H1 (cell line): ENCODE measurements at regions not wholly inside any gene's neighbourhood (a gene's known extent, or its start where the extent isn't known, plus 50 kb on each side); places are given as distances from the start of the nearest gene placed in this dataset.

ENCODE experiments used
- CTCF ChIA-PET: fragments of 300-600 bp; sonication (Branson Sonifier 250); formaldehyde crosslinking; loops from one replicate; lab custom pipeline; 2021; ENCODE audit not compliant: partially characterized antibody; lab: Charles Lee
- POLR2A ChIA-PET: fragments of 300-600 bp; sonication (Branson Sonifier 250); formaldehyde crosslinking; loops from one replicate; lab custom pipeline; 2021; ENCODE audit warnings: inconsistent platforms; ENCODE audit not compliant: partially characterized antibody; lab: Charles Lee
- DNase-seq, 2 experiments: peaks; one replicate each; pipeline versions ENCODE4 v3.0.0 to v3.0.0-alpha.2; 2010 to 2022; ENCODE audit warnings: low spot score in 2 of 2, low read depth in 1 of 2, mixed read lengths in 1 of 2
- FAIRE-seq: peaks from 2 replicates; lab custom pipeline; 2011; peaks lifted over from hg19 to GRCh38; lab: Jason Lieb, UNC
- H2AFZ ChIP-seq: 2 replicates; pipeline ENCODE4 v1.8.1; 2012; ENCODE audit warnings: low read length, inconsistent platforms
- H2AK5ac ChIP-seq: 2 replicates; pipeline ENCODE4 v1.6.1; 2013; ENCODE audit warnings: low read depth, low read length
- H2BK120ac ChIP-seq: replicated peaks from 2 replicates; pipeline ENCODE3; 2013; ENCODE audit warnings: low read depth, low read length, inconsistent platforms
- H2BK12ac ChIP-seq: 2 replicates; pipeline ENCODE4 v1.6.1; 2013; ENCODE audit warnings: low read depth, low read length
- H2BK15ac ChIP-seq: 2 replicates; pipeline ENCODE4 v1.6.1; 2013; ENCODE audit warnings: low read length
- H2BK20ac ChIP-seq: 2 replicates; pipeline ENCODE4 v1.6.1; 2013; ENCODE audit warnings: low read length
- H2BK5ac ChIP-seq: 2 replicates; pipeline ENCODE4 v1.6.1; 2013; ENCODE audit warnings: low read depth, low read length
- H3K14ac ChIP-seq: 2 replicates; pipeline ENCODE4 v1.6.1; 2013; ENCODE audit warnings: inconsistent platforms; ENCODE audit not compliant: insufficient read length
- H3K18ac ChIP-seq: 2 replicates; pipeline ENCODE4 v1.6.1; 2013; ENCODE audit warnings: low read length; ENCODE audit errors: extremely low read depth
- H3K23ac ChIP-seq: 2 replicates; pipeline ENCODE4 v1.6.1; 2013; ENCODE audit warnings: inconsistent platforms; ENCODE audit not compliant: insufficient read length
- H3K23me2 ChIP-seq: 2 replicates; pipeline ENCODE4 v1.6.1; 2013; ENCODE audit warnings: low read depth, low read length
- H3K27ac ChIP-seq: 2 replicates; pipeline ENCODE4 v1.6.1; 2011; ENCODE audit warnings: low read depth, low read length, inconsistent platforms
- H3K27me3 ChIP-seq, 4 experiments: replicated peaks in 1 of 4; 1 replicate in 1 of 4; 2 replicates in 3 of 4; pipeline versions ENCODE4 v1.6.1 to v1.8.1; 2011 to 2013; ENCODE audit warnings: low read length in 3 of 4, mild to moderate bottlenecking in 3 of 4, inconsistent platforms in 2 of 4, mixed read lengths in 2 of 4, moderate library complexity in 1 of 4; ENCODE audit not compliant: control insufficient read depth in 3 of 4, insufficient read depth in 3 of 4; ENCODE audit errors: extremely low read depth in 1 of 4
- H3K36me3 ChIP-seq, 4 experiments: 2 replicates each; pipeline versions ENCODE4 v1.6.1 to v1.8.1; 2011 to 2013; ENCODE audit warnings: mild to moderate bottlenecking in 4 of 4, low read length in 3 of 4, moderate library complexity in 2 of 4, control low read depth in 1 of 4, inconsistent platforms in 1 of 4; ENCODE audit not compliant: insufficient read depth in 4 of 4, control insufficient read depth in 2 of 4
- H3K4ac ChIP-seq: replicated peaks from 2 replicates; pipeline ENCODE3; 2013; ENCODE audit warnings: low read length, low read depth, mixed read lengths, inconsistent platforms; ENCODE audit not compliant: insufficient read length
- H3K4me1 ChIP-seq, 4 experiments: replicated peaks in 1 of 4; 1 replicate in 1 of 4; 2 replicates in 3 of 4; pipeline versions ENCODE4 v1.6.1 to v1.8.1; 2011 to 2013; ENCODE audit warnings: low read length in 3 of 4, inconsistent platforms in 2 of 4, mixed read lengths in 1 of 4; ENCODE audit not compliant: insufficient read depth in 4 of 4, control insufficient read depth in 3 of 4
- H3K4me2 ChIP-seq, 2 experiments: 2 replicates each; pipeline versions ENCODE4 v1.6.1 to v1.8.1; 2011 to 2013; ENCODE audit warnings: low read depth in 2 of 2, low read length in 2 of 2, control low read depth in 1 of 2, inconsistent platforms in 1 of 2, mild to moderate bottlenecking in 1 of 2; ENCODE audit not compliant: insufficient read depth in 1 of 2
- H3K4me3 ChIP-seq, 4 experiments: fragments of 200-600, 300-600 bp in 1 of 4; sonication (generic), shearing (Covaris generic), sonication (Bioruptor Twin) in 1 of 4; 2 replicates each; pipeline versions ENCODE4 v1.5.1 to v1.8.1; 2011 to 2016; ENCODE audit warnings: low read length in 4 of 4, low read depth in 3 of 4, control low read depth in 2 of 4, inconsistent platforms in 2 of 4, mild to moderate bottlenecking in 2 of 4, mixed read lengths in 1 of 4, moderate library complexity in 1 of 4; ENCODE audit not compliant: insufficient read depth in 2 of 4; ENCODE audit errors: extremely low read depth in 1 of 4
- H3K56ac ChIP-seq: replicated peaks from 2 replicates; pipeline ENCODE3; 2013; ENCODE audit warnings: low read depth, mild to moderate bottlenecking, mixed read lengths, low read length, inconsistent platforms; ENCODE audit not compliant: insufficient read length
- H3K79me1 ChIP-seq: 2 replicates; pipeline ENCODE4 v1.6.1; 2013; ENCODE audit warnings: low read depth, low read length, control low read depth
- H3K79me2 ChIP-seq, 2 experiments: 2 replicates each; pipeline versions ENCODE4 v1.6.1 to v1.8.1; 2012 to 2013; ENCODE audit warnings: low read length in 2 of 2, mild to moderate bottlenecking in 2 of 2, inconsistent platforms in 1 of 2; ENCODE audit not compliant: insufficient read depth in 2 of 2, control insufficient read depth in 1 of 2
- H3K9ac ChIP-seq, 4 experiments: replicated peaks in 1 of 4; 1 replicate in 1 of 4; 2 replicates in 3 of 4; pipeline versions ENCODE4 v1.6.1 to v1.8.1; 2011 to 2013; ENCODE audit warnings: low read depth in 3 of 4, low read length in 3 of 4, control low read depth in 2 of 4, mild to moderate bottlenecking in 2 of 4, moderate library complexity in 2 of 4, inconsistent platforms in 1 of 4; ENCODE audit errors: extremely low read depth in 1 of 4
- H3K9me3 ChIP-seq, 2 experiments: 2 replicates each; pipeline versions ENCODE4 v1.6.1 to v1.8.1; 2012 to 2013; ENCODE audit warnings: mild to moderate bottlenecking in 2 of 2, moderate library complexity in 2 of 2, control low read depth in 1 of 2, inconsistent platforms in 1 of 2, low read depth in 1 of 2, low read length in 1 of 2, mixed read lengths in 1 of 2; ENCODE audit not compliant: insufficient read depth in 2 of 2
- H4K20me1 ChIP-seq, 2 experiments: replicated peaks in 1 of 2; 2 replicates each; pipeline versions ENCODE3 to v1.8.1; 2011 to 2013; ENCODE audit warnings: inconsistent platforms in 2 of 2, low read length in 2 of 2, mild to moderate bottlenecking in 1 of 2; ENCODE audit not compliant: insufficient read depth in 2 of 2, control insufficient read depth in 1 of 2
- H4K5ac ChIP-seq: 2 replicates; pipeline ENCODE4 v1.6.1; 2013; ENCODE audit warnings: low read length, low read depth, mixed read lengths, inconsistent platforms; ENCODE audit not compliant: insufficient read length
- H4K8ac ChIP-seq: 2 replicates; pipeline ENCODE4 v1.8.0; 2013; ENCODE audit warnings: mild to moderate bottlenecking, moderate library complexity, low read length, inconsistent platforms; ENCODE audit not compliant: insufficient read depth; ENCODE audit errors: extremely low read depth
- H4K91ac ChIP-seq: replicated peaks from 2 replicates; pipeline ENCODE3; 2013; ENCODE audit warnings: low read length, mixed read lengths, inconsistent platforms; ENCODE audit not compliant: insufficient read length
- BACH1 ChIP-seq: IDR thresholded peaks from 2 replicates; pipeline ENCODE4 v1.6.1; 2012; ENCODE audit warnings: low read length, improper control_type of control experiment
- BCL11A ChIP-seq, 2 experiments: IDR thresholded peaks; one replicate each; pipeline ENCODE4 v1.6.1; 2011; ENCODE audit warnings: low read depth in 2 of 2, low read length in 2 of 2, mild to moderate bottlenecking in 2 of 2
- CEBPB ChIP-seq: IDR thresholded peaks from 2 replicates; pipeline ENCODE4 v1.6.1; 2012; ENCODE audit warnings: low read depth, low read length
- FOSL1 ChIP-seq: IDR thresholded peaks from 2 replicates; pipeline ENCODE4 v1.6.1; 2011; ENCODE audit warnings: mild to moderate bottlenecking, low read depth, low read length, moderate library complexity; ENCODE audit not compliant: insufficient read depth
- KDM4A ChIP-seq: IDR thresholded peaks from one replicate; pipeline ENCODE4 v1.7.1; 2012; ENCODE audit warnings: low read depth, mild to moderate bottlenecking, moderate library complexity, low read length, inconsistent platforms; ENCODE audit not compliant: severe bottlenecking
- NANOG ChIP-seq: IDR thresholded peaks from 2 replicates; pipeline ENCODE4 v1.6.1; 2011; ENCODE audit warnings: low read length, low read depth, mild to moderate bottlenecking, inconsistent platforms; ENCODE audit not compliant: insufficient read depth, poor library complexity, severe bottlenecking
- RBBP5 ChIP-seq: IDR thresholded peaks from 2 replicates; pipeline ENCODE4 v1.7.1; 2012; ENCODE audit warnings: low read depth, mild to moderate bottlenecking, inconsistent platforms, low read length, moderate library complexity, borderline replicate concordance
- TAF7 ChIP-seq: optimal IDR thresholded peaks from 2 replicates; pipeline ENCODE3; 2011; ENCODE audit warnings: low read depth, mild to moderate bottlenecking, inconsistent platforms, low read length, moderate library complexity, borderline replicate concordance
- TEAD4 ChIP-seq: IDR thresholded peaks from 2 replicates; pipeline ENCODE4 v1.6.1; 2012; ENCODE audit warnings: low read depth, low read length, inconsistent platforms, mixed read lengths
- WGBS, 2 experiments: shearing (Covaris generic) in 1 of 2; methylation state at CpG; one replicate each; pipeline versions ENCODE4 v1.1.6 to v1.1.7; 2013 to 2015; ENCODE audit warnings: low lambda C conversion rate in 2 of 2, mixed read lengths in 2 of 2, inconsistent platforms in 1 of 2, low coverage in 1 of 2, missing lambda C conversion rate in 1 of 2; ENCODE audit not compliant: insufficient replicate concordance in 2 of 2, insufficient coverage in 1 of 2, insufficient read length in 1 of 2; ENCODE audit errors: extremely low coverage in 1 of 2, missing lambda C conversion rate in 1 of 2; 5-methylcytosine and 5-hydroxymethylcytosine counted together
- TF ChIP-seq, protein P1 (sequence below): IDR thresholded peaks from 2 replicates; pipeline ENCODE4 v1.6.1; 2012; ENCODE audit warnings: inconsistent platforms

- ChIA-PET CTCF (interaction anchor here (1.3 kb wide), 1 partner anchor 33 kb away, joined by 3 read pairs; no protein-coding TSS in a partner anchor), POLR2A (no interaction called here)
- Histone ChIP-seq H3K4ac (no peak overlapping the region), H3K4me2 (no peak overlapping the region), H3K27ac (no peak overlapping the region; the same call in 1 of the 2 replicates), H3K18ac (no peak overlapping the region), H2AK5ac (no peak overlapping the region), H2AFZ (no peak overlapping the region), H2BK12ac (no peak overlapping the region), H3K27me3 (no peaks in the 10 kb centered on the region), H2BK20ac (no peak overlapping the region), H4K91ac (no peak overlapping the region), H3K4me1 (no peaks in the 10 kb centered on the region), H3K4me3 (no peak overlapping the region), H3K79me1 (no peaks in the 10 kb centered on the region), H4K5ac (no peak overlapping the region), H2BK5ac (no peak overlapping the region), H3K14ac (no peak overlapping the region), H3K23me2 (no peaks in the 10 kb centered on the region), H4K20me1 (no peaks in the 10 kb centered on the region), H3K79me2 (no peaks in the 10 kb centered on the region), H3K36me3 (no peaks in the 10 kb centered on the region), H3K9ac (no peak overlapping the region), H3K9me3 (no peaks in the 10 kb centered on the region), H2BK15ac (no peak overlapping the region), H3K23ac (no peak overlapping the region), H4K8ac (no peak overlapping the region), H2BK120ac (no peak overlapping the region), H3K56ac (no peak overlapping the region)
- DNase-seq (no peak), FAIRE-seq (no peak)
- TF ChIP-seq CEBPB (no peak), FOSL1 (no peak), TAF7 (no peak), BCL11A (IDR thresholded peaks at IDR 0.05; ENCODE audit: low read depth in 2 of 2, low read length in 2 of 2) (no peak), TEAD4 (no peak), NANOG (no peak), BACH1 (no peak), RBBP5 (no peak), KDM4A (no peak)
- TF ChIP-seq, protein P1, sequence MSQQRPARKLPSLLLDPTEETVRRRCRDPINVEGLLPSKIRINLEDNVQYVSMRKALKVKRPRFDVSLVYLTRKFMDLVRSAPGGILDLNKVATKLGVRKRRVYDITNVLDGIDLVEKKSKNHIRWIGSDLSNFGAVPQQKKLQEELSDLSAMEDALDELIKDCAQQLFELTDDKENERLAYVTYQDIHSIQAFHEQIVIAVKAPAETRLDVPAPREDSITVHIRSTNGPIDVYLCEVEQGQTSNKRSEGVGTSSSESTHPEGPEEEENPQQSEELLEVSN, result no peak
- 77% methylated on average over 7 of the region's 7 CpGs; no CpG with 5 or more reads in 1 of the 2 experiments for WGBS, 2 experiments
Observed at GRCh38 chr15:91465696-91466095, 365.6 kb downstream of the SV2B start.
